ENCODE measurements at regions not wholly inside any gene's neighbourhood (a gene's known extent, or its start where the extent isn't known, plus 50 kb on each side); places are given as distances from the start of the nearest gene placed in this dataset.

DNA sequence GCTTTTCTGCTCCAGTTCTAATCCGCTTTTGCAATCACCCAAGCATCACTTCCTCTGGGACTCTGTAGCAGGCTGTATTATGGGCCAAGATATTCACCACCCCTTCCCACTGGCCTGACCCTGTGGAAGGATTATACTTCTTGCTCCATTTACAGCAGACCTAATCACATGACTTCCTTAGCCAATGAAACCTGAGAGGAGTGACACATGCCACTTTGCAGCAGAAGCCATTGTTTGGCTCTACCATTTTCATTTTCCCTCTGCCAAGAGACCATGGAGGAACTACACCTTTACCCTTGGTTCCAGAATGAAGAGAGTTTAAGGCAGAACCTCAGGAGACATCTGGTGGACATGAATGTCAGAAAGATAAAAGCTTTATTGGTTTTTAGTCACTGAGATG lies 134.9 kb upstream of the HSD17B12 start:
- no peak for DNase-seq

DNA sequence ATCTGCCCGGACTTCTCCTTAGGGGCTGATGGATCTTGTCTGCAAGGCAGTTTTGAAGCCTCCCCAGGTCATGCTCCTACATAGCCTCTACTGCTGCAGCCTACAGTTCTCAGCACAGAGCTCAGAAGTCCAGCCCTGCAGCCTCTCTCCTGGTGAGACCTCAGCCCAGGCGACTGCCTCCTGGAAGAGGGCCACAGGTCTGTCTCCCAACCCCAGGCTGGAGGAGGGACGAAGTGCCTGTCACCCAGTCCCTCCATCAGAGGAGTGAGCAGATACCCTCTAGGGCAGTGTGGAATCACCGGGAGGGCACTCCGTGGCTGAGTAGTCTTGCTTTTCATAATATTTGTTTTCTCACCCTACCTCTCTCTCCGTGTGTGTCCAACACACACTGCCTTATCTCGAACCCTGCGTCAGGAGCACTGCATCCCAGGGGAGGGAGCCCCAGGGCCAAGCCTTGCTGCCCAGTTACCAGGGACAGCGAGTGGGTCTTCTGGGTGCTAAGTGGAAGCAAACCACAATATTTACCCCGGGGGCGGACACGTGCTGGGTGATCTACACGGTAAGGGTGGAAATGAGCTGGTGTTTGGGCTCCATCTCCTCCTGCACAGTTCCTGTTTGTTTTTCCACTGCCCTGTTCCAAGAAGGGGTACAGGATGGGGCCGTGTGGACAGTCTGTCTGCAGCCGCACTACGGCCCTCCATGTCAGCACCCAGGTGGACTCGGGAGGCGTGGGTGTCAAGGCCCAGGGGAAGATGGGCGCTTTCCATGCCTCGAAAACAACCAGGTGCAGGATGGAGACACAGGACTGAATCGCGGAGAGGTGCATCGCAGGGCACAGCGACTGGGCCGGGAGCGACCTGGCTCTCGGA lies 133.7 kb upstream of the HSD17B12 start:
- DNase-seq, result no peak

DNA sequence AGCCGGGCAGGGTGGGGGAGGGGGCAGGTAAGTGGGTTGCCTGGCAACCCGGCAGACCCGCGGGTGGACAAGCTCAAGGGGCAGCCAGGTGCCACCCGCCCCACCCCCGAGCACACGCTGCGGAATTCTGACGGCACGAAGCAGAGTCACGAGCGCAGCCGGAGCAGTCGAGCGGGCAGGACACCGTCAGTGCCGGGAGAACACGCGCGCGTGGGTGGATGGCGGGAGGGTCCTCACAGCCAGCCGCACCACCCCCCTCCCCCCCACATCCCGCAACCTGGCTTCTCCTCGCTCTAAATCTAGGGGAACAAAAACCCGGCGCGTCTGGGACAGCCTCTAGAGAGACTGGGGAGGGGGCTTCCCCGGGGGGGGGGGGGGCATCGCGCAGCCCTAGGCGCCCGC lies 133.1 kb upstream of the HSD17B12 start:
- no peak for DNase-seq

DNA sequence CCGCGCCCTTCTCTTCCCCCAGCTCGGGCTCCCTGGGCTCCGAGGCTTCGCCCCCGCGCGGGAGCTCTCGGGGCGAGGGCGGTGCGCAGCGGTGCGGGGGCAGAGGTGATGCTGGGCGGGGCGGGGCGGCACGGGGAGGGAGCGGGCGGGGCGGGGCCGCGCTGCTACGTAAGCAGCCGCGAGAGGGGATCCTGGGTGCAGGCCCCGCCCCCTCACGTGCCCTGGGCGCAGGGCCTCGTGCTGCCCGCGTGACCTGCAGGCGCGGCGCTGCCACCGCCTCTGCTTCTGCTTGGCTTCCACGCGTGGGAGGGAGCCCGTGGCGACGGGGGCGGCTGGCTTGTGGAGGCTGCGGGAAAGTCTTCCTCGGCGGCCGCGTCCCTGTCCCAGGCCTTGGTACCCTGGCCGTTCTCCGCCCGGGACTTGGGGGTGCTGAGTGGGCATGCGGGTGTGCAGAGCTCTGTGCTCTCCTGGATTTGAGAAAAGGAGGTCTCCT lies 132.6 kb upstream of the HSD17B12 start:
- DNase-seq, result no peak

- no peak for DNase-seq
Observed at GRCh38 chr11:43548916-43549315, 131.6 kb upstream of the HSD17B12 start.

DNA sequence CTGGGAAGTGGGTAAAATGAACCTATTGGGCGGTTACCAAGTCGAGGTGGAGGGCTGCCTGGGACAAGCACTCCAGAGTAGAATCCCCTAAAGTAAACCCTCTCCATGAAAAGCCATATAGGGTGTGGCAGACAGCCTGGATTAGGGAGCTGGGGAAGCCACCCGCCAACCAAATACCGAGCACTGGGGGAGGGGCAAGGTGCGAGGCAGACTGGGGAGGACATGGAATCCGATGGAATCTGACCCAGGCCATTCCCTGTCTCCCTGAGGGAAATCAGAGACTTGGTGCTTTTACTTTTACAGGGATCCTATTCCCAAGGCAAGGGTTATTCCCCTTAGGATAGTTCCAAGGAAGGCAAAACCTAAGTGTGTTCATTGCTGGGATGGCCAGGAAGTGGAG lies 130.9 kb upstream of the HSD17B12 start:
- DNase-seq, result no peak

GRCh38 chr11:43550714-43551113 lies 129.8 kb upstream of the HSD17B12 start:
- no peak for DNase-seq

DNA sequence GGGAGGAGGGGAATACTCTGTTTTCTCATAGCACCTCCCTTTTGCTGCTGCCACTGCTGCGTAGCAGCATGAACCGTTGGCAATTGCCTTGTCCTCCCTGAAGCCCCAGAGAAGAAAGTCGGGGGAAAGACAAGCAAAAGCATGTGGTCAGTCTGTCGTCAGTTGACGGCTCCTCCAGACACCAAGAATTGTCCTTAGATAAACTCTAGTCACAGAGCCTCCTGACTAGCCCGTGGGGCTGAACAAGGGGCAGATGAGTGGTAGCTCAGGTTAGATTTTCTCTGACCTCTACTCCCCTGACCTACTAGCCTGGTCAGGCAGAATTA lies 126.4 kb upstream of the HSD17B12 start:
- no peak for DNase-seq

DNA sequence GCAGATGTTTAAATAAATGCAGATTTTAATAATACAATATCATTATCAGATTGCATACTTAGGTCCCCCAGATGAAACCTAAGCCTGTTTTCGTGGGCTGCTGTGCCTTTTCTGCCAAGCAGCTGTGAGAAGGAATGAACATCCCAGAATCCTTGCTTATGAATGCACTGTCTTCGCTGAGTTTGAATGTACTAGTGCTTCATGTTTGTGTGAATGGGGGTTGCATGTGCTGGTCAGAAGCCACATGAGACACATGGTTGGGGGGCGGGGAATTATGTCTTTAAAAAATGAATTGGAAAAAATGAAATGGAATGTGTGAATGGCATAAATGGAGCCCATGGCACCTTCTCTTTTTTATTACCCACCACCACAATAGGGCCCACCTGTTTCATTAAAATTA lies 125.4 kb upstream of the HSD17B12 start:
- DNase-seq, result no peak

DNA sequence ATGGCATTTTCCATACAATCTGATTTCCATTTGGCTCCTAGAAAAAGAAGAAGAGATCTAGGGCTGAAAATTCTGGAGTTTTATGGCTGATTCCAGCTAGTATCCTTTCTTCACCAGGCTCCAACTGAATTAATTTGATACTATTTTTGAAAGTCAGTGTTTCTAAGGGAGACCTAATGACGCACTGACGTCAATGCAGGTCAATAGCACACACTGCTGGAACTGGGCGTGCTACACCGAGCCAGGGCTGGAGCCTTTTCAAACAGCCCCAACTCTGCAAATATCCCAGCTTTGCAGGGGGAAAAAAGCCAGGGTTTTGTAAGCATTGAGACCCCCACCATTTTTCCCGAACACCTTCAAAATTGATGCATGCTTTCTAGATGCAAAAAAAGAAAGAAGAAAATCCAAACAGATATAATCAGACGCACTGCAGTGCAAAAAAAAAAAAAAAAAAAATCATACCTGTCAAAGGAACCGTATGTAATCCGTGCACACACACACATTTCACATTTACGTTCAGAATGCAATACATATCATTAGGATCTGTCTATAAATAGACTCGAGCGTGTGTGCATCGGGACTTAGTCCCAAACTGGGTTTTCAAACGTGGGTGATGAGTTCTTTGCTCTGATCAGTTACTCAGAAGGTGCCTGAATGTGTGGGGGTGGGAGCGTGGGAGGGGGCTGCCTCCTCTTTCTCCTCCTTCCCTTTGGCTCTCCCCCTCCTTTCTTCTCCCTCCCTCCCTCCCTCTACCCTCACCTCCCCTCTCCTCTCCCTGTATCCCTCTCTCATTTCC lies 124.5 kb upstream of the HSD17B12 start:
- no peak for DNase-seq

- DNase-seq, result no peak
Observed at GRCh38 chr11:43556612-43557375, 123.7 kb upstream of the HSD17B12 start.

DNA sequence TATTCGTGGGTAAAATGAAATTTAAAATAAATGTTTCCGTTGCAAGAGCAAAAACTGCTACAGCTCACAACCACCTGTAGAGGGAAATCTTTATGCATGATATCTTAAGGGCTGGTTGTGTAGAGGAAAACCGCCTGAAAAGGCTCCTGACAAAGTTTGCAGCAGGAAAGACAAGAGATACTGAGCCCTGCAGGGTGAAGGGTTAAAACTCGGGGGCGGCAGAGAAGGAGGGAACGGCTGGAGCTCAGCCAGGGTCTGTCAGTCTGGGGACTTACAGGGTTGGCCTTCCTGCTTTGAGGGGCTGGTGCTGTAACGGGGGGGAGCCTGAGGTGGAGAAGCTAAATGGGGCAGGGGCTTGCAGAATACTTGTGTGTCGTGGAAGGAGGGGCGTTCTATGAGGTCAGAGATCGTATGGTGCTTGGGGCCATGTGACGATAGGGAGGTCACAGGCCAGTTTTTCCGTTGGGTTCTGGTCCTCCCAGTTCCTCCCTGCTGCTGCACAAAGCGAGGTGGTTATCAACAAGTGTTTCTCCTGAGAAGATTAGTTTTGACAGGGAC lies 122.9 kb upstream of the HSD17B12 start:
- no peak for DNase-seq

DNA sequence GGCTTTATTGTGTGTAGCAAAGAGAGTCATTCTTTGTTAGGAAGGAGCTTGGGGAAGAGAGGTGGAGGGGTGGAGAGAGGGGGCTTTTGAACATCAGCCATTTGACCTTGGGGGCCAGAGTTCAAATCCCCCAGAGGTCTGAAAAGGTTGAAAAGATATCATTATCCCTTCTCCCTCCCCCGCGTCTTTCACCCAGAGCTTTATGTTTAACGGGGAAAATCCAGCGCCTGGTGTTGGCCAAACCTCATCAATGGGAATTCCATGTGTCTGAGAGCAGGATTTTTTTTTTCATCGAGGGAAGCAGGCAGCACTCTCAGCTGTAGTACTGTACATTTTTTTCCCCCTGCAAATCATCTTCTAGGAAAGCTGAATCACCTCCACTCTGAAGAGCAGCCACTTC lies 122.4 kb upstream of the HSD17B12 start:
- no peak for DNase-seq

- DNase-seq, result no peak
Observed at GRCh38 chr11:43558556-43559127, 121.9 kb upstream of the HSD17B12 start.

DNA sequence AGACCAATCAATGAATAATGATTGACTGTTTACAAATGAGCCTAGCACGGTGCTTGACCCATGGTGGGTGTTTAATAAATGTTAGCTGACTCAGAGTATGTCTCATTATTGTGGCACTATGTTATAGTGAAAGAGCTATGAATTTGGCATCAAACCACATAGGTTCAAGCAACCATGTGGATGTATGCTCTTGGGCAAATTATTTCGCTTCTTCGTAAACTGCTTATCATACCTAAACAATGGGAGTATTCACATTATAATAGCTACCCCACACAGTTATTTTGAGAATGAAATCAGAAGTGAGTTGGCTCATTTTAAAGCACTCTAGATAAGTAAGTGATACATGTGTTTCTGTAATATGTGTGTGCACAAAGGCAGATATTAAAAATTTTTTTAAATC lies 118.7 kb upstream of the HSD17B12 start:
- DNase-seq, result no peak

- peak in 1 of 2 donors; percentile 40 for DNase-seq
Observed at GRCh38 chr11:43567396-43567975, 113.1 kb upstream of the HSD17B12 start.

DNA sequence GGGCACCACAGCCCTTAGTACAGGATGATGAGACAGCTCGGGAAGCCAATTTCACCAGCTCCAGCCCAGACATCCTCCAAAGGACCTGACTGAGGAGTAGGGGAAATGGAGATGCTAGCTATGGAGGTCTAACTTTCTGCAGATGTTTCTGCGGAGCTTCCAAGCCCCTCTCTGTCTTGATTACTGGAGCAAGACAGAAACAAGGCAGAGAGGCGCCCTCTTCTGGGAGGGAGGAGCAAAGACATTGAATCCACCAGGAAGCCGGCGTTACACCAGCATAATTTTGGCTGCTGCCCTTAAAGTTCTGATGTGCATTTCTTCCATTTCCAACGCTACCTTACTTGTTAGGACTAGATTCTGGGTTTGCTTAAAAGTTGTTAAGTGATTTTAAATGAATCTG lies 107.3 kb upstream of the HSD17B12 start:
- DNase-seq, result no peak

DNA sequence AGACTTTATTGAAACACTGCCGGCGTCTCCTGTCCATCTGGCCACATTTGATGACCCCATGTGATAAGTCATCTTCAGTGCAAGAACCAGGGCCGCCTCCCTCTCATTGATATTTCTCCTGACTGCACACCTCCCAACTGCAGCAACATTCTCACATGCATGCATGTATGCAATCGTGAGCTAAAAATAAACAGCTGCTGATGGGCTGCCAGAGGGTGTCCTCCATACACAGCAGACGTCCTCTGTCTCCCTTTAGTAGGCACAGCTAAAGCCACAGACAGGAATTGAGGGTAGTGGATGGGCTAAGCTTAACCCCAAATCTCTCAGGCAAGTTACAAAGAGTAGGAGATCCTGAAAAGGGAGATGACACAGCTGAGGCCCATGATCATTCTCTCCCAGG lies 106.7 kb upstream of the HSD17B12 start:
- DNase-seq, result no peak

- DNase-seq, result no peak
Observed at GRCh38 chr11:43574411-43574810, 106.1 kb upstream of the HSD17B12 start.

GRCh38 chr11:43574949-43575912 lies 105.3 kb upstream of the HSD17B12 start:
- no peak for DNase-seq

- DNase-seq, result no peak
Observed at GRCh38 chr11:43575913-43576310, 104.6 kb upstream of the HSD17B12 start.
